ENCODE measurements at regions not wholly inside any gene's neighbourhood (a gene's known extent, or its start where the extent isn't known, plus 50 kb on each side); places are given as distances from the start of the nearest gene placed in this dataset.
A peak's percentile ranks its signal among the peaks of the same experiment; 100 is the strongest.

DNA sequence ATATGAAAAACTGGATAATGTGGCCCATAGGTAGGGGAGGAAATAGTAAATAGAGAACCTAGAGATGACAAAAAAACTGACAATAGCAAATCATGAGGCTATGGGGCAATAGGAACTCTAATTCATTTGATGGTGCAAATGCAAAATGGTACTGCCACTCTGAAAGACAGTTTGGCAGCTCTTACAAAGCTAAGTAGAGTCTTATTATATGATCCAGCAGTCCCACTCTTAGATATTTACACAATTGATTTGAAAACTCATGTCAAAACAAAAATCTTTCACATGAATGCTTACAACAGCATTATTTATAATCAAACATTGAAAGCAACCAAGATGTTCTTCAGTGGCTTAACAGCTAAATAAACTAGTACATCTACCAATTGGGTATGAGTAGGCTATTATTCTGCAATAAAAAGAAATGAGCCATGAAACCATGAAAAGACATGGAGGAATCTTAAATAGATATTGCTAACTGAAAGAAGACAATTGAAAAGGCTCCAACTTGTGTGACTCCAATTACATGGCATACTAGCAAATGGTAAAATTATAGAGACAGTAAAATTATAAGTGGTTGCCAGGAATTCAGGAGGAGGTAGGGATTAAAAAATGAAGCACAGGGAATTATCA, 321.8 kb upstream of the STAC start:
- ATAC-seq = no peak
- TF ChIP-seq ISL1 (CRISPR knock-in tag; IDR thresholded peaks at IDR 0.05) (no peak), ESRRG (CRISPR knock-in tag; IDR thresholded peaks at IDR 0.05) (no peak), ZFP3 (CRISPR knock-in tag; IDR thresholded peaks at IDR 0.05) (no peak), ZFP30 (CRISPR knock-in tag; IDR thresholded peaks at IDR 0.05) (no peak), SNAI2 (CRISPR knock-in tag; IDR thresholded peaks at IDR 0.05) (no peak), ZNF8 (CRISPR knock-in tag; IDR thresholded peaks at IDR 0.05) (no peak), TOX (CRISPR knock-in tag; IDR thresholded peaks at IDR 0.05; ENCODE audit: borderline replicate concordance) (no peak), ZNF70 (CRISPR knock-in tag; IDR thresholded peaks at IDR 0.05) (no peak), TCF4 (CRISPR knock-in tag; IDR thresholded peaks at IDR 0.05; ENCODE audit: borderline replicate concordance) (no peak), ARNTL (CRISPR knock-in tag; IDR thresholded peaks at IDR 0.05; ENCODE audit: borderline replicate concordance, low read depth) (no peak)
- TF ChIP-seq, protein P1, sequence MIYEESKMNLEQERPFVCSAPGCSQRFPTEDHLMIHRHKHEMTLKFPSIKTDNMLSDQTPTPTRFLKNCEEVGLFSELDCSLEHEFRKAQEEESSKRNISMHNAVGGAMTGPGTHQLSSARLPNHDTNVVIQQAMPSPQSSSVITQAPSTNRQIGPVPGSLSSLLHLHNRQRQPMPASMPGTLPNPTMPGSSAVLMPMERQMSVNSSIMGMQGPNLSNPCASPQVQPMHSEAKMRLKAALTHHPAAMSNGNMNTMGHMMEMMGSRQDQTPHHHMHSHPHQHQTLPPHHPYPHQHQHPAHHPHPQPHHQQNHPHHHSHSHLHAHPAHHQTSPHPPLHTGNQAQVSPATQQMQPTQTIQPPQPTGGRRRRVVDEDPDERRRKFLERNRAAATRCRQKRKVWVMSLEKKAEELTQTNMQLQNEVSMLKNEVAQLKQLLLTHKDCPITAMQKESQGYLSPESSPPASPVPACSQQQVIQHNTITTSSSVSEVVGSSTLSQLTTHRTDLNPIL (CRISPR knock-in tag; IDR thresholded peaks at IDR 0.05; ENCODE audit: low read depth) = no peak
- TF ChIP-seq, protein P2, sequence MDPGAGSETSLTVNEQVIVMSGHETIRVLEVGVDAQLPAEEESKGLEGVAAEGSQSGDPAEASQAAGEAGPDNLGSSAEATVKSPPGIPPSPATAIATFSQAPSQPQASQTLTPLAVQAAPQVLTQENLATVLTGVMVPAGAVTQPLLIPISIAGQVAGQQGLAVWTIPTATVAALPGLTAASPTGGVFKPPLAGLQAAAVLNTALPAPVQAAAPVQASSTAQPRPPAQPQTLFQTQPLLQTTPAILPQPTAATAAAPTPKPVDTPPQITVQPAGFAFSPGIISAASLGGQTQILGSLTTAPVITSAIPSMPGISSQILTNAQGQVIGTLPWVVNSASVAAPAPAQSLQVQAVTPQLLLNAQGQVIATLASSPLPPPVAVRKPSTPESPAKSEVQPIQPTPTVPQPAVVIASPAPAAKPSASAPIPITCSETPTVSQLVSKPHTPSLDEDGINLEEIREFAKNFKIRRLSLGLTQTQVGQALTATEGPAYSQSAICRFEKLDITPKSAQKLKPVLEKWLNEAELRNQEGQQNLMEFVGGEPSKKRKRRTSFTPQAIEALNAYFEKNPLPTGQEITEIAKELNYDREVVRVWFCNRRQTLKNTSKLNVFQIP (CRISPR knock-in tag; IDR thresholded peaks at IDR 0.05; ENCODE audit: borderline replicate concordance, low read depth) = no peak
- TF ChIP-seq, protein P3, sequence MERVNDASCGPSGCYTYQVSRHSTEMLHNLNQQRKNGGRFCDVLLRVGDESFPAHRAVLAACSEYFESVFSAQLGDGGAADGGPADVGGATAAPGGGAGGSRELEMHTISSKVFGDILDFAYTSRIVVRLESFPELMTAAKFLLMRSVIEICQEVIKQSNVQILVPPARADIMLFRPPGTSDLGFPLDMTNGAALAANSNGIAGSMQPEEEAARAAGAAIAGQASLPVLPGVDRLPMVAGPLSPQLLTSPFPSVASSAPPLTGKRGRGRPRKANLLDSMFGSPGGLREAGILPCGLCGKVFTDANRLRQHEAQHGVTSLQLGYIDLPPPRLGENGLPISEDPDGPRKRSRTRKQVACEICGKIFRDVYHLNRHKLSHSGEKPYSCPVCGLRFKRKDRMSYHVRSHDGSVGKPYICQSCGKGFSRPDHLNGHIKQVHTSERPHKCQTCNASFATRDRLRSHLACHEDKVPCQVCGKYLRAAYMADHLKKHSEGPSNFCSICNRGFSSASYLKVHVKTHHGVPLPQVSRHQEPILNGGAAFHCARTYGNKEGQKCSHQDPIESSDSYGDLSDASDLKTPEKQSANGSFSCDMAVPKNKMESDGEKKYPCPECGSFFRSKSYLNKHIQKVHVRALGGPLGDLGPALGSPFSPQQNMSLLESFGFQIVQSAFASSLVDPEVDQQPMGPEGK (CRISPR knock-in tag; IDR thresholded peaks at IDR 0.05; ENCODE audit: borderline replicate concordance) = no peak

DNA sequence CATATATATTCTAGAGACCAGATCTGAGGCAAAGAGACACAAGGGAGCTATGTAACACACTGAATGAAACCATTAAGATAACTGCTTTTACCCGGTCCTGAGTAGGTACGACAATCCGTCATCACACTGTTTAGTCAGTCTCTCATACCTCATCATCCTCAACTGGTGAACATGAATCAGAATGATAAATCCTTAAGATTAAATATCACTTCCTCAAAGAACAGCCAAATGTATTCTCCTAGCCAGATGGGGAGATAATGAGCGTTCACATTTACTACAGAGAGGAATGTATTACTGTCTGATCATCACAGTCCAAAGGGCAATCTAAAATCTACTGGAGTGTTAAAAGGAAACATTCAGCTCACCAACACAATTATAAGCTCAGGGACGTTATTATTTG, 319.4 kb upstream of the STAC start:
- TF ChIP-seq, protein P4, sequence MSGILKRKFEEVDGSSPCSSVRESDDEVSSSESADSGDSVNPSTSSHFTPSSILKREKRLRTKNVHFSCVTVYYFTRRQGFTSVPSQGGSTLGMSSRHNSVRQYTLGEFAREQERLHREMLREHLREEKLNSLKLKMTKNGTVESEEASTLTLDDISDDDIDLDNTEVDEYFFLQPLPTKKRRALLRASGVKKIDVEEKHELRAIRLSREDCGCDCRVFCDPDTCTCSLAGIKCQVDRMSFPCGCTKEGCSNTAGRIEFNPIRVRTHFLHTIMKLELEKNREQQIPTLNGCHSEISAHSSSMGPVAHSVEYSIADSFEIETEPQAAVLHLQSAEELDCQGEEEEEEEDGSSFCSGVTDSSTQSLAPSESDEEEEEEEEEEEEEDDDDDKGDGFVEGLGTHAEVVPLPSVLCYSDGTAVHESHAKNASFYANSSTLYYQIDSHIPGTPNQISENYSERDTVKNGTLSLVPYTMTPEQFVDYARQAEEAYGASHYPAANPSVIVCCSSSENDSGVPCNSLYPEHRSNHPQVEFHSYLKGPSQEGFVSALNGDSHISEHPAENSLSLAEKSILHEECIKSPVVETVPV (CRISPR knock-in tag; IDR thresholded peaks at IDR 0.05) = no peak
- TF ChIP-seq, protein P2 (CRISPR knock-in tag; IDR thresholded peaks at IDR 0.05; ENCODE audit: borderline replicate concordance, low read depth) = no peak
- TF ChIP-seq, protein P5, sequence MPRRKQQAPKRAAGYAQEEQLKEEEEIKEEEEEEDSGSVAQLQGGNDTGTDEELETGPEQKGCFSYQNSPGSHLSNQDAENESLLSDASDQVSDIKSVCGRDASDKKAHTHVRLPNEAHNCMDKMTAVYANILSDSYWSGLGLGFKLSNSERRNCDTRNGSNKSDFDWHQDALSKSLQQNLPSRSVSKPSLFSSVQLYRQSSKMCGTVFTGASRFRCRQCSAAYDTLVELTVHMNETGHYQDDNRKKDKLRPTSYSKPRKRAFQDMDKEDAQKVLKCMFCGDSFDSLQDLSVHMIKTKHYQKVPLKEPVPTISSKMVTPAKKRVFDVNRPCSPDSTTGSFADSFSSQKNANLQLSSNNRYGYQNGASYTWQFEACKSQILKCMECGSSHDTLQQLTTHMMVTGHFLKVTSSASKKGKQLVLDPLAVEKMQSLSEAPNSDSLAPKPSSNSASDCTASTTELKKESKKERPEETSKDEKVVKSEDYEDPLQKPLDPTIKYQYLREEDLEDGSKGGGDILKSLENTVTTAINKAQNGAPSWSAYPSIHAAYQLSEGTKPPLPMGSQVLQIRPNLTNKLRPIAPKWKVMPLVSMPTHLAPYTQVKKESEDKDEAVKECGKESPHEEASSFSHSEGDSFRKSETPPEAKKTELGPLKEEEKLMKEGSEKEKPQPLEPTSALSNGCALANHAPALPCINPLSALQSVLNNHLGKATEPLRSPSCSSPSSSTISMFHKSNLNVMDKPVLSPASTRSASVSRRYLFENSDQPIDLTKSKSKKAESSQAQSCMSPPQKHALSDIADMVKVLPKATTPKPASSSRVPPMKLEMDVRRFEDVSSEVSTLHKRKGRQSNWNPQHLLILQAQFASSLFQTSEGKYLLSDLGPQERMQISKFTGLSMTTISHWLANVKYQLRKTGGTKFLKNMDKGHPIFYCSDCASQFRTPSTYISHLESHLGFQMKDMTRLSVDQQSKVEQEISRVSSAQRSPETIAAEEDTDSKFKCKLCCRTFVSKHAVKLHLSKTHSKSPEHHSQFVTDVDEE (CRISPR knock-in tag; IDR thresholded peaks at IDR 0.05) = no peak
- TF ChIP-seq TOX (CRISPR knock-in tag; IDR thresholded peaks at IDR 0.05; ENCODE audit: borderline replicate concordance) (no peak), ZFP3 (CRISPR knock-in tag; IDR thresholded peaks at IDR 0.05) (no peak), ZC3H10 (CRISPR knock-in tag; IDR thresholded peaks at IDR 0.05) (no peak), OSR1 (CRISPR knock-in tag; IDR thresholded peaks at IDR 0.05) (no peak), ZNF70 (CRISPR knock-in tag; IDR thresholded peaks at IDR 0.05) (no peak), TCF4 (CRISPR knock-in tag; IDR thresholded peaks at IDR 0.05; ENCODE audit: borderline replicate concordance) (no peak), BACH2 (CRISPR knock-in tag; IDR thresholded peaks at IDR 0.05; ENCODE audit: borderline replicate concordance) (no peak), ISL1 (CRISPR knock-in tag; IDR thresholded peaks at IDR 0.05) (no peak), RARB (CRISPR knock-in tag; IDR thresholded peaks at IDR 0.05) (no peak), ZNF565 (CRISPR knock-in tag; conservative IDR thresholded peaks at IDR 0.05; ENCODE audit: low read depth) (no peak)
- TF ChIP-seq, protein P3 (CRISPR knock-in tag; IDR thresholded peaks at IDR 0.05; ENCODE audit: borderline replicate concordance) = no peak

More for the DNA sequence above, 319.4 kb upstream of the STAC start:
- peak; percentile 68 for ATAC-seq
